ENCODE measurements at regions not wholly inside any gene's neighbourhood (a gene's known extent, or its start where the extent isn't known, plus 50 kb on each side); places are given as distances from the start of the nearest gene placed in this dataset.
"Not testable (repeated sequence)": the region's sequence is repeated elsewhere in the genome, so short reads cannot be mapped to it uniquely, and the experiment has no call there.

- H3K4me3 ChIP-seq (ENCODE audit: low read depth, low read length), result no peak overlapping the region
- peaks cover 61% of the 10 kb centered on the region for H3K4me1 ChIP-seq (ENCODE audit: control insufficient read depth, insufficient read depth, low read length)
- H3K9me3 ChIP-seq (ENCODE audit: control insufficient read depth, insufficient read depth, low read depth, low read length), result no peaks in the 10 kb centered on the region
- H3K27ac ChIP-seq (ENCODE audit: low read depth, low read length), result no peak overlapping the region
- no peaks in the 10 kb centered on the region for H3K36me3 ChIP-seq (ENCODE audit: control insufficient read depth, insufficient read depth, low read length)
- no peaks in the 10 kb centered on the region for H3K27me3 ChIP-seq (ENCODE audit: control insufficient read depth, insufficient read depth, low read length)
- H3K9ac ChIP-seq (ENCODE audit: low read length), result no peak overlapping the region
Observed at GRCh38 chr3:170814822-170815221, 55.2 kb downstream of the RPL22L1 start.

- Histone ChIP-seq H3K9me3 (ENCODE audit: control insufficient read depth, insufficient read depth, low read depth, low read length) (no peaks in the 10 kb centered on the region), H3K27me3 (ENCODE audit: control insufficient read depth, insufficient read depth, low read length) (no peaks in the 10 kb centered on the region), H3K36me3 (ENCODE audit: control insufficient read depth, insufficient read depth, low read length) (no peaks in the 10 kb centered on the region), H3K9ac (ENCODE audit: low read length) (no peak overlapping the region), H3K27ac (ENCODE audit: low read depth, low read length) (no peak overlapping the region), H3K4me1 (ENCODE audit: control insufficient read depth, insufficient read depth, low read length) (peaks cover 65% of the 10 kb centered on the region), H3K4me3 (ENCODE audit: low read depth, low read length) (no peak overlapping the region)
Observed at GRCh38 chr3:170813266-170813665, 56.7 kb downstream of the RPL22L1 start.

- H3K27ac ChIP-seq (ENCODE audit: low read depth, low read length), result no peak overlapping the region
Observed at GRCh38 chr3:170811928-170812591, 57.9 kb downstream of the RPL22L1 start.

GRCh38 chr3:170811515-170811914, 58.5 kb downstream of the RPL22L1 start:
- Histone ChIP-seq H3K9me3 (ENCODE audit: control insufficient read depth, insufficient read depth, low read depth, low read length) (no peaks in the 10 kb centered on the region), H3K36me3 (ENCODE audit: control insufficient read depth, insufficient read depth, low read length) (no peaks in the 10 kb centered on the region; the same call in 1 of the 2 replicates), H3K4me3 (ENCODE audit: low read depth, low read length) (no peak overlapping the region), H3K27me3 (ENCODE audit: control insufficient read depth, insufficient read depth, low read length) (no peaks in the 10 kb centered on the region), H3K27ac (ENCODE audit: low read depth, low read length) (no peak overlapping the region), H3K4me1 (ENCODE audit: control insufficient read depth, insufficient read depth, low read length) (peaks cover 57% of the 10 kb centered on the region), H3K9ac (ENCODE audit: low read length) (no peak overlapping the region)

More at GRCh38 chr3:170811928-170812591, 57.9 kb downstream of the RPL22L1 start:
- Histone ChIP-seq H3K9ac (ENCODE audit: low read length) (no peak overlapping the region), H3K36me3 (ENCODE audit: control insufficient read depth, insufficient read depth, low read length) (no peaks in the 10 kb centered on the region; the same call in 1 of the 2 replicates), H3K4me3 (ENCODE audit: low read depth, low read length) (no peak overlapping the region), H3K9me3 (ENCODE audit: control insufficient read depth, insufficient read depth, low read depth, low read length) (no peaks in the 10 kb centered on the region), H3K27me3 (ENCODE audit: control insufficient read depth, insufficient read depth, low read length) (no peaks in the 10 kb centered on the region), H3K4me1 (ENCODE audit: control insufficient read depth, insufficient read depth, low read length) (peaks cover 59% of the 10 kb centered on the region)

- Histone ChIP-seq H3K27me3 (ENCODE audit: control insufficient read depth, insufficient read depth, low read length) (no peaks in the 10 kb centered on the region), H3K4me1 (ENCODE audit: control insufficient read depth, insufficient read depth, low read length) (peaks cover 42% of the 10 kb centered on the region), H3K36me3 (ENCODE audit: control insufficient read depth, insufficient read depth, low read length) (no peaks in the 10 kb centered on the region; the same call in 1 of the 2 replicates), H3K9me3 (ENCODE audit: control insufficient read depth, insufficient read depth, low read depth, low read length) (peaks cover 3% of the 10 kb centered on the region; the same call in 1 of the 2 replicates), H3K9ac (ENCODE audit: low read length) (no peak overlapping the region), H3K4me3 (ENCODE audit: low read depth, low read length) (no peak overlapping the region), H3K27ac (ENCODE audit: low read depth, low read length) (no peak overlapping the region)
Observed at GRCh38 chr3:170809975-170810357, 60.0 kb downstream of the RPL22L1 start.

GRCh38 chr3:170809007-170809974, 60.7 kb downstream of the RPL22L1 start:
- Histone ChIP-seq H3K36me3 (ENCODE audit: control insufficient read depth, insufficient read depth, low read length) (no peaks in the 10 kb centered on the region; the same call in 1 of the 2 replicates), H3K9ac (ENCODE audit: low read length) (no peak overlapping the region), H3K27ac (ENCODE audit: low read depth, low read length) (no peak overlapping the region), H3K27me3 (ENCODE audit: control insufficient read depth, insufficient read depth, low read length) (no peaks in the 10 kb centered on the region), H3K4me1 (ENCODE audit: control insufficient read depth, insufficient read depth, low read length) (peaks cover 35% of the 10 kb centered on the region), H3K4me3 (ENCODE audit: low read depth, low read length) (no peak overlapping the region), H3K9me3 (ENCODE audit: control insufficient read depth, insufficient read depth, low read depth, low read length) (peaks cover 3% of the 10 kb centered on the region; the same call in 1 of the 2 replicates)

- H3K27ac ChIP-seq (ENCODE audit: low read depth, low read length), result no peak overlapping the region
- no peaks in the 10 kb centered on the region for H3K27me3 ChIP-seq (ENCODE audit: control insufficient read depth, insufficient read depth, low read length)
- peaks cover 26% of the 10 kb centered on the region for H3K4me1 ChIP-seq (ENCODE audit: control insufficient read depth, insufficient read depth, low read length)
- H3K9ac ChIP-seq (ENCODE audit: low read length), result no peak overlapping the region
- no peak overlapping the region for H3K4me3 ChIP-seq (ENCODE audit: low read depth, low read length)
- peaks cover 3% of the 10 kb centered on the region; the same call in 1 of the 2 replicates for H3K9me3 ChIP-seq (ENCODE audit: control insufficient read depth, insufficient read depth, low read depth, low read length)
- no peaks in the 10 kb centered on the region; the same call in 1 of the 2 replicates for H3K36me3 ChIP-seq (ENCODE audit: control insufficient read depth, insufficient read depth, low read length)
Observed at GRCh38 chr3:170808041-170808440, 62.0 kb downstream of the RPL22L1 start.

GRCh38 chr3:170806676-170807075, 63.3 kb downstream of the RPL22L1 start:
- Histone ChIP-seq H3K36me3 (ENCODE audit: control insufficient read depth, insufficient read depth, low read length) (no peaks in the 10 kb centered on the region; the same call in 1 of the 2 replicates), H3K9ac (ENCODE audit: low read length) (no peak overlapping the region), H3K4me3 (ENCODE audit: low read depth, low read length) (no peak overlapping the region), H3K4me1 (ENCODE audit: control insufficient read depth, insufficient read depth, low read length) (peaks cover 24% of the 10 kb centered on the region; the same call in 1 of the 2 replicates), H3K27ac (ENCODE audit: low read depth, low read length) (no peak overlapping the region), H3K27me3 (ENCODE audit: control insufficient read depth, insufficient read depth, low read length) (no peaks in the 10 kb centered on the region), H3K9me3 (ENCODE audit: control insufficient read depth, insufficient read depth, low read depth, low read length) (peaks cover 3% of the 10 kb centered on the region; the same call in 1 of the 2 replicates)

GRCh38 chr3:170806141-170806540, 63.9 kb downstream of the RPL22L1 start:
- Histone ChIP-seq H3K4me3 (ENCODE audit: low read depth, low read length) (no peak overlapping the region), H3K27ac (ENCODE audit: low read depth, low read length) (no peak overlapping the region), H3K4me1 (ENCODE audit: control insufficient read depth, insufficient read depth, low read length) (peaks cover 20% of the 10 kb centered on the region; the same call in 1 of the 2 replicates), H3K27me3 (ENCODE audit: control insufficient read depth, insufficient read depth, low read length) (no peaks in the 10 kb centered on the region), H3K36me3 (ENCODE audit: control insufficient read depth, insufficient read depth, low read length) (no peaks in the 10 kb centered on the region; the same call in 1 of the 2 replicates), H3K9me3 (ENCODE audit: control insufficient read depth, insufficient read depth, low read depth, low read length) (peaks cover 3% of the 10 kb centered on the region; the same call in 1 of the 2 replicates), H3K9ac (ENCODE audit: low read length) (no peak overlapping the region)

GRCh38 chr3:170805296-170805695, 64.7 kb downstream of the RPL22L1 start:
- not testable (repeated sequence) for H3K9me3 ChIP-seq (ENCODE audit: control insufficient read depth, insufficient read depth, low read depth, low read length); H3K27ac ChIP-seq (ENCODE audit: low read depth, low read length); H3K27me3 ChIP-seq (ENCODE audit: control insufficient read depth, insufficient read depth, low read length); H3K9ac ChIP-seq (ENCODE audit: low read length); H3K4me3 ChIP-seq (ENCODE audit: low read depth, low read length); H3K36me3 ChIP-seq (ENCODE audit: control insufficient read depth, insufficient read depth, low read length)
- peaks cover 20% of the 10 kb centered on the region; the same call in 1 of the 2 replicates for H3K4me1 ChIP-seq (ENCODE audit: control insufficient read depth, insufficient read depth, low read length)

GRCh38 chr3:170804634-170805033, 65.4 kb downstream of the RPL22L1 start:
- H3K4me3 ChIP-seq (ENCODE audit: low read depth, low read length); H3K27me3 ChIP-seq (ENCODE audit: control insufficient read depth, insufficient read depth, low read length); H3K36me3 ChIP-seq (ENCODE audit: control insufficient read depth, insufficient read depth, low read length); H3K27ac ChIP-seq (ENCODE audit: low read depth, low read length); H3K9ac ChIP-seq (ENCODE audit: low read length); H3K9me3 ChIP-seq (ENCODE audit: control insufficient read depth, insufficient read depth, low read depth, low read length): not testable (repeated sequence)
- peaks cover 20% of the 10 kb centered on the region; the same call in 1 of the 2 replicates for H3K4me1 ChIP-seq (ENCODE audit: control insufficient read depth, insufficient read depth, low read length)
